SU-DHL-6 (cell line): ENCODE measurements at regions not wholly inside any gene's neighbourhood (a gene's known extent, or its start where the extent isn't known, plus 50 kb on each side); places are given as distances from the start of the nearest gene placed in this dataset.

Experiments used
- H2AFZ ChIP-seq: fragments of 200-600 bp; sonication (generic); 2 replicates; pipeline ENCODE4 v1.6.1; 2014; ENCODE audit warnings: low read depth, mild to moderate bottlenecking, moderate library complexity, mixed read lengths, antibody characterized with exemption, low read length; ENCODE audit not compliant: severe bottlenecking
- H3F3A ChIP-seq: fragments of 200-600 bp; shearing (Covaris generic); 2 replicates; pipeline ENCODE4 v1.6.0; 2016; ENCODE audit warnings: antibody characterized with exemption, mild to moderate bottlenecking; ENCODE audit not compliant: insufficient read depth
- H3K27ac ChIP-seq: fragments of 200-600 bp; sonication (generic); 2 replicates; pipeline ENCODE4 v1.5.1; 2016; ENCODE audit warnings: low read depth, mild to moderate bottlenecking, low read length, moderate library complexity, mixed read lengths
- H3K27me3 ChIP-seq: fragments of 200-600 bp; sonication (generic), shearing (Covaris generic); 2 replicates; pipeline ENCODE4 v1.6.0; 2014; ENCODE audit warnings: mild to moderate bottlenecking, low read length
- H3K36me3 ChIP-seq: fragments of 200-600 bp; sonication (generic); 2 replicates; pipeline ENCODE4 v1.6.1; 2014; ENCODE audit warnings: mild to moderate bottlenecking, low read length, mixed read lengths
- H3K4me2 ChIP-seq: fragments of 300-600, 200-600 bp; shearing (Covaris generic), sonication (generic); 2 replicates; pipeline ENCODE4 v1.6.0; 2014; ENCODE audit warnings: low read length, low read depth, mild to moderate bottlenecking; ENCODE audit not compliant: poor library complexity, severe bottlenecking
- H3K4me3 ChIP-seq: fragments of 200-600 bp; sonication (generic); 2 replicates; pipeline ENCODE4 v1.5.1; 2014; ENCODE audit warnings: antibody characterized with exemption, low read length, mild to moderate bottlenecking, mixed read lengths; ENCODE audit not compliant: insufficient read depth, poor library complexity, severe bottlenecking
- H3K79me2 ChIP-seq: fragments of 200-600 bp; sonication (generic); 2 replicates; pipeline ENCODE4 v1.6.1; 2014; ENCODE audit warnings: mild to moderate bottlenecking, low read length, moderate library complexity; ENCODE audit not compliant: insufficient read depth
- H3K9ac ChIP-seq: fragments of 200-600 bp; sonication (generic); 2 replicates; pipeline ENCODE4 v1.7.0; 2014; ENCODE audit warnings: mild to moderate bottlenecking, low read length
- H3K9me2 ChIP-seq: fragments of 200-600 bp; sonication (generic); replicated peaks from 2 replicates; pipeline ENCODE4 v1.6.1; 2014; ENCODE audit warnings: low read length; ENCODE audit not compliant: insufficient read depth
- H3K9me3 ChIP-seq: fragments of 200-600 bp; sonication (generic); 2 replicates; pipeline ENCODE4 v1.6.1; 2014; ENCODE audit warnings: low read length, mixed read lengths; ENCODE audit not compliant: insufficient read depth
- H4K20me1 ChIP-seq: fragments of 200-600 bp; sonication (generic); 2 replicates; pipeline ENCODE4 v1.6.1; 2014; ENCODE audit warnings: low read depth, mild to moderate bottlenecking, antibody characterized with exemption, low read length, moderate library complexity, mixed read lengths
- EZH2phosphoT487 ChIP-seq: fragments of 200-600 bp; sonication (generic), shearing (Covaris generic); conservative IDR thresholded peaks from 2 replicates; pipeline ENCODE4 v1.6.1; 2018; ENCODE audit warnings: mild to moderate bottlenecking, antibody characterized with exemption, low read length, moderate library complexity, mixed read lengths
- TF ChIP-seq, protein P1 (sequence below): fragments of 200-600 bp; sonication (generic); IDR thresholded peaks from one replicate; pipeline ENCODE4 v1.5.1; 2017; ENCODE audit warnings: antibody characterized with exemption, mild to moderate bottlenecking, low read length, moderate library complexity; ENCODE audit not compliant: insufficient read depth, poor library complexity, severe bottlenecking

GRCh38 chr4:180940680-180941079 lies 1302.5 kb upstream of the TENM3 start:
- TF ChIP-seq, protein P1, sequence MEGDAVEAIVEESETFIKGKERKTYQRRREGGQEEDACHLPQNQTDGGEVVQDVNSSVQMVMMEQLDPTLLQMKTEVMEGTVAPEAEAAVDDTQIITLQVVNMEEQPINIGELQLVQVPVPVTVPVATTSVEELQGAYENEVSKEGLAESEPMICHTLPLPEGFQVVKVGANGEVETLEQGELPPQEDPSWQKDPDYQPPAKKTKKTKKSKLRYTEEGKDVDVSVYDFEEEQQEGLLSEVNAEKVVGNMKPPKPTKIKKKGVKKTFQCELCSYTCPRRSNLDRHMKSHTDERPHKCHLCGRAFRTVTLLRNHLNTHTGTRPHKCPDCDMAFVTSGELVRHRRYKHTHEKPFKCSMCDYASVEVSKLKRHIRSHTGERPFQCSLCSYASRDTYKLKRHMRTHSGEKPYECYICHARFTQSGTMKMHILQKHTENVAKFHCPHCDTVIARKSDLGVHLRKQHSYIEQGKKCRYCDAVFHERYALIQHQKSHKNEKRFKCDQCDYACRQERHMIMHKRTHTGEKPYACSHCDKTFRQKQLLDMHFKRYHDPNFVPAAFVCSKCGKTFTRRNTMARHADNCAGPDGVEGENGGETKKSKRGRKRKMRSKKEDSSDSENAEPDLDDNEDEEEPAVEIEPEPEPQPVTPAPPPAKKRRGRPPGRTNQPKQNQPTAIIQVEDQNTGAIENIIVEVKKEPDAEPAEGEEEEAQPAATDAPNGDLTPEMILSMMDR = no peak
- no peak for TF ChIP-seq EZH2phosphoT487
- no peaks in the 10 kb centered on the region for H3K79me2 ChIP-seq
- H3F3A ChIP-seq = no peaks in the 10 kb centered on the region
- no peak overlapping the region for H3K4me3 ChIP-seq
- H3K9me3 ChIP-seq = no peaks in the 10 kb centered on the region
- H3K27me3 ChIP-seq = no peaks in the 10 kb centered on the region
- H4K20me1 ChIP-seq = no peaks in the 10 kb centered on the region
- no peak overlapping the region for H3K9ac ChIP-seq
- no peaks in the 10 kb centered on the region for H3K36me3 ChIP-seq
- no peak overlapping the region for H2AFZ ChIP-seq
- no peak overlapping the region for H3K27ac ChIP-seq
- no peaks in the 10 kb centered on the region for H3K9me2 ChIP-seq
- no peak overlapping the region for H3K4me2 ChIP-seq

- H4K20me1 ChIP-seq = no peaks in the 10 kb centered on the region
- H3K4me2 ChIP-seq = no peak overlapping the region
- no peak overlapping the region for H2AFZ ChIP-seq
- no peak overlapping the region for H3K4me3 ChIP-seq
- H3K9me3 ChIP-seq = no peaks in the 10 kb centered on the region
- no peaks in the 10 kb centered on the region for H3K9me2 ChIP-seq
- no peak overlapping the region for H3K9ac ChIP-seq
- no peaks in the 10 kb centered on the region for H3K36me3 ChIP-seq
- no peaks in the 10 kb centered on the region for H3K79me2 ChIP-seq
- no peak for TF ChIP-seq EZH2phosphoT487
- TF ChIP-seq, protein P1 = no peak
- no peaks in the 10 kb centered on the region for H3K27me3 ChIP-seq
- H3F3A ChIP-seq = no peaks in the 10 kb centered on the region
- H3K27ac ChIP-seq = no peak overlapping the region
Measured at GRCh38 chr4:180942367-180942916, 1300.8 kb upstream of the TENM3 start.

GRCh38 chr4:180946188-180946587 lies 1297.0 kb upstream of the TENM3 start:
- Histone ChIP-seq H3K27ac (no peak overlapping the region), H2AFZ (no peak overlapping the region)
- no peak for TF ChIP-seq EZH2phosphoT487
- TF ChIP-seq, protein P1 = no peak

More at GRCh38 chr4:180946188-180946587, 1297.0 kb upstream of the TENM3 start:
- H3K36me3 ChIP-seq = no peaks in the 10 kb centered on the region
- H3F3A ChIP-seq = no peaks in the 10 kb centered on the region
- H3K9ac ChIP-seq = no peak overlapping the region
- no peaks in the 10 kb centered on the region for H3K79me2 ChIP-seq
- no peaks in the 10 kb centered on the region for H4K20me1 ChIP-seq
- H3K9me3 ChIP-seq = no peaks in the 10 kb centered on the region
- H3K4me3 ChIP-seq = no peak overlapping the region
- H3K9me2 ChIP-seq = no peaks in the 10 kb centered on the region
- H3K4me2 ChIP-seq = no peak overlapping the region
- no peaks in the 10 kb centered on the region for H3K27me3 ChIP-seq
